Kidney (tissue), 13 donors: ENCODE measurements at regions not wholly inside any gene's neighbourhood (a gene's known extent, or its start where the extent isn't known, plus 50 kb on each side); places are given as distances from the start of the nearest gene placed in this dataset.

Source experiments
- DNase-seq, 5 donors: peaks; one replicate each; pipeline ENCODE4 v3.0.0-alpha.2; 2013 to 2020
- FAIRE-seq: peaks from 2 replicates; lab custom pipeline; 2012; peaks lifted over from hg19 to GRCh38; lab: Jason Lieb, UNC
- H3K27ac ChIP-seq, 2 donors: one replicate each; pipeline ENCODE4 v1.7.0; 2013; ENCODE audit warnings: low read depth in 2 of 2, low read length in 2 of 2, inconsistent platforms in 1 of 2
- H3K27me3 ChIP-seq: one replicate; pipeline ENCODE4 v1.7.1; 2013; ENCODE audit warnings: low read length, inconsistent platforms; ENCODE audit not compliant: control insufficient read depth, insufficient read depth
- H3K36me3 ChIP-seq, 3 donors: one replicate each; pipeline versions ENCODE4 v1.7.0 to v1.7.1; 2013; ENCODE audit warnings: low read length in 3 of 3, control low read depth in 1 of 3, inconsistent platforms in 1 of 3; ENCODE audit not compliant: insufficient read depth in 3 of 3, control insufficient read depth in 2 of 3
- H3K4me1 ChIP-seq, 3 donors: one replicate each; pipeline versions ENCODE4 v1.7.0 to v1.7.1; 2013; ENCODE audit warnings: low read length in 3 of 3, inconsistent platforms in 1 of 3, low read depth in 1 of 3; ENCODE audit not compliant: control insufficient read depth in 2 of 3, insufficient read depth in 2 of 3
- H3K4me3 ChIP-seq, 3 donors: one replicate each; pipeline versions ENCODE4 v1.7.0 to v1.8.1; 2013; ENCODE audit warnings: low read length in 3 of 3, control low read depth in 1 of 3, inconsistent platforms in 1 of 3
- H3K9ac ChIP-seq, 3 donors: one replicate each; pipeline versions ENCODE4 v1.7.0 to v1.7.1; 2013; ENCODE audit warnings: low read length in 3 of 3, control low read depth in 1 of 3, inconsistent platforms in 1 of 3
- H3K9me3 ChIP-seq, 3 donors: one replicate each; pipeline versions ENCODE4 v1.7.0 to v1.7.1; 2013; ENCODE audit warnings: low read length in 3 of 3, control low read depth in 1 of 3, inconsistent platforms in 1 of 3; ENCODE audit not compliant: control insufficient read depth in 2 of 3, insufficient read depth in 1 of 3
- intact Hi-C: fragments of 100-400 bp; cut with DNase I; formaldehyde crosslinking; loops from one replicate; pipeline ENCODE4 v1.11.1; 2022
- TF ChIP-seq, protein P1 (sequence below): IDR thresholded peaks from 3 replicates; pipeline ENCODE4 v1.5.1; 2012; ENCODE audit warnings: mild to moderate bottlenecking, moderate library complexity, borderline replicate concordance; ENCODE audit not compliant: insufficient read depth; ENCODE audit errors: extremely low read depth
- donor health status: control.
- donor health status: control.
- donor health status: control.
- donor health status: control.
- donor health status: control.
- donor health status: DM: yes; HTN: yes; CAD: no.
- donor health status: Normal renal cell carcinoma (clear cell type).

DNA sequence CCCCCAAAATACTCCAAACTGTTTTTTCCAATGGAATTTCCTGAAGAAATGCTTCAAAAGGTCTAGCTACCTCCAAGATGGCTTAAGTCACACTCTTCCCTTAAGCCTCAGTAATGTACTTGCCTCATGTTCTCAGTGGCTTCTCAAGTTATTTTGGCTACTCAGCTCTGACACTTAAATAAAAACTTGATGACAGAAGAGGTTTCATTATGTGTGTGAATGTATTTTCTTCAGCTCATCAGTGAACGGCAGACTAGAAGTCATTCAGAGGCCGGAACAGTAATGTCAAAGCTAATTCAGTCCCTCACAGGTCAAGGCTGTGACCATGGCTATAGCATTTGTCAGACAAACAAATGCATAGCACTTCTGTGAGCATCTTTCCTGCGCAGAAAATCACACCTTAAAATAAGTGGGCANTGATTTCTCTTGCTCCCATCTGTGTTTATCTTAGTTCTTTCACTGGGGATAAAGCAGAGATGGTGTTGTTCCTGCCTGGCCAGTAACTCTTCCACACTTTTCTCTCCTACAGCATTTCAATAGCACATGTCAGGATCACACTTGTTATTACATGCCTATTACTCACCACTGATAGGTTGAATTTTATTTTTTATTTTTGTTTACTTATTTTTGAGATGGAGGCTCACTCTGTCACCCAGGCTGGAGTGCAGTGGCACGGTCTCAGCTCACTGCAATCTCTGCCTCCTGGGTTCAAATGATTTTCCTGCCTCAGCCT lies 68.5 kb upstream of the PLCL2 start:
- no peak for DNase-seq
- no peak overlapping the region for H3K27ac ChIP-seq

DNA sequence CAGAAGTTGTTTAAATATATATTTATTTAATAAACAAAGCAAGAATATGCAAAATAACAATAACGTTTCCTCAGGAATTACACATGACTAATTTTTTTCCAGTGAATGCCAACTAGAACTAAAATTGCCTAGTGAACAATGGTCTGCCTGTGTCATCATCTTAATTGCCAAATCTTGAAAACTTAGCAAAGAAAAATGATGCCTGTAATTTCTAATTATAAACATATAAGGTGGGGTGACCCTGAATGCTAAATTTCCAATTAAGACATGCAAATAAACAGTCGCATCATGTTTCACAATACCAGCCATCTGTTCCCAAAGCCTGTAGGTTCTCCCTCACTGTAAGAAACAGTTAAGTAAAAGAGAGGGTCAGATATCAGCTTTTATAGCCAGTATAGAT lies 67.6 kb upstream of the PLCL2 start:
- Histone ChIP-seq H3K27me3 (no peaks in the 10 kb centered on the region), H3K27ac (no peak overlapping the region), H3K4me3 (no peak overlapping the region), H3K36me3 (no peaks in the 10 kb centered on the region), H3K9me3 (no peaks in the 10 kb centered on the region), H3K9ac (no peak overlapping the region), H3K4me1 (no peaks in the 10 kb centered on the region)
- TF ChIP-seq, protein P1, sequence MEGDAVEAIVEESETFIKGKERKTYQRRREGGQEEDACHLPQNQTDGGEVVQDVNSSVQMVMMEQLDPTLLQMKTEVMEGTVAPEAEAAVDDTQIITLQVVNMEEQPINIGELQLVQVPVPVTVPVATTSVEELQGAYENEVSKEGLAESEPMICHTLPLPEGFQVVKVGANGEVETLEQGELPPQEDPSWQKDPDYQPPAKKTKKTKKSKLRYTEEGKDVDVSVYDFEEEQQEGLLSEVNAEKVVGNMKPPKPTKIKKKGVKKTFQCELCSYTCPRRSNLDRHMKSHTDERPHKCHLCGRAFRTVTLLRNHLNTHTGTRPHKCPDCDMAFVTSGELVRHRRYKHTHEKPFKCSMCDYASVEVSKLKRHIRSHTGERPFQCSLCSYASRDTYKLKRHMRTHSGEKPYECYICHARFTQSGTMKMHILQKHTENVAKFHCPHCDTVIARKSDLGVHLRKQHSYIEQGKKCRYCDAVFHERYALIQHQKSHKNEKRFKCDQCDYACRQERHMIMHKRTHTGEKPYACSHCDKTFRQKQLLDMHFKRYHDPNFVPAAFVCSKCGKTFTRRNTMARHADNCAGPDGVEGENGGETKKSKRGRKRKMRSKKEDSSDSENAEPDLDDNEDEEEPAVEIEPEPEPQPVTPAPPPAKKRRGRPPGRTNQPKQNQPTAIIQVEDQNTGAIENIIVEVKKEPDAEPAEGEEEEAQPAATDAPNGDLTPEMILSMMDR, result no peak
- intact Hi-C loops, result no loop called here
- no peak for DNase-seq
- no peak for FAIRE-seq

More for the DNA sequence above, 68.5 kb upstream of the PLCL2 start:
- Histone ChIP-seq H3K27me3 (no peaks in the 10 kb centered on the region), H3K9ac (no peak overlapping the region), H3K9me3 (no peaks in the 10 kb centered on the region), H3K4me3 (no peak overlapping the region), H3K36me3 (no peaks in the 10 kb centered on the region), H3K4me1 (no peaks in the 10 kb centered on the region)
- TF ChIP-seq, protein P1, result no peak
- FAIRE-seq, result no peak
- intact Hi-C loops, result no loop called here

DNA sequence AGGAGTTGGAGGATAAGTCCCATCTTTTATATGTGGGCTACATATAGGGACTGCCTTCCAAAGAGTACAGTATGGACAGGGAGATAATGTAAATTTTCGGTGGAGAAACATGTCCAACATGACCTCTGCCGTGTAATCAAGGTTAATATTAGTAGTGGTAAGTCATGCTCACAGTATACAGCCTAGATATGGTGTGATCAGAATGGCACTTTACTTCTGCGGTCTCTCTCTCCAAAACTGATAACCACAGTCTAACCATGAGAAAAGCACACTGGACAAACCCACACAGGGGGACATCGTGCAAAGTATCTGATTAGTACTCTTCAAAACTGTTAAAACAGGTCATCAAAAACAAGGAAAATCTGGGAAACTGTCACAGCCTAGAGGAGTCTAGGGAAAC lies 66.6 kb upstream of the PLCL2 start:
- H3K27me3 ChIP-seq, result no peaks in the 10 kb centered on the region
- DNase-seq, result no peak
- H3K9ac ChIP-seq, result no peak overlapping the region
- H3K4me1 ChIP-seq, result no peaks in the 10 kb centered on the region
- FAIRE-seq, result no peak
- no peak overlapping the region for H3K4me3 ChIP-seq
- H3K9me3 ChIP-seq, result no peaks in the 10 kb centered on the region
- TF ChIP-seq, protein P1, result no peak
- H3K36me3 ChIP-seq, result no peaks in the 10 kb centered on the region
- intact Hi-C loops, result no loop called here
- no peak overlapping the region for H3K27ac ChIP-seq

DNA sequence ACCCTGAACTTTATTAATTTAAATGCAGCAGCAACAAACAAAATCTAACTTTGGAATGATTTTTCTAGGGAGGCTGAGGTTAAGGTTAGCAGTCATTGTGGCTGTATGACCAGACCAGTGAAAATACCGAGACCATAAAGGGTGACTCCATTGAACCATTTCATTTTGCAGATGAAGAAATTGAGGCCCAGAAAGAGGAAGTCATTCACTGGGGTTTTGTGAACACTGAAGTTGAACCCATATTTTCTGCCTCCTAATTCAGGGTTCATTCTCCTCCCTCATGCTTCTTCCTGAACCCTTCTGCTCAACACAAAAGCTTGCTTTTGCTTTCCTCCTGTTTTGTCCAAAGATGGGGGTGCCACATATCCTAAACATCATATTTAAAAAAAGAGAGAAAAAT lies 65.8 kb upstream of the PLCL2 start:
- DNase-seq (no peak), FAIRE-seq (no peak)
- Histone ChIP-seq H3K9me3 (no peaks in the 10 kb centered on the region), H3K27ac (no peak overlapping the region), H3K4me3 (no peak overlapping the region), H3K36me3 (no peaks in the 10 kb centered on the region), H3K27me3 (no peaks in the 10 kb centered on the region), H3K4me1 (no peaks in the 10 kb centered on the region), H3K9ac (no peak overlapping the region)
- intact Hi-C loops, result no loop called here
- TF ChIP-seq, protein P1, result no peak
